NCI-H82 treated with DMSO at 0.1 percent for 48 hours (cell line): ENCODE measurements at regions not wholly inside any gene's neighbourhood (a gene's known extent, or its start where the extent isn't known, plus 50 kb on each side); places are given as distances from the start of the nearest gene placed in this dataset.
A peak's percentile ranks its signal among the peaks of the same experiment; 100 is the strongest.
"Not testable (repeated sequence)": the region's sequence is repeated elsewhere in the genome, so short reads cannot be mapped to it uniquely, and the experiment has no call there.

Source experiments
- DNase-seq: peaks from one replicate; lab custom pipeline; 2025; ENCODE audit not compliant: unreplicated experiment; lab: John Stamatoyannopoulos, UW

DNA sequence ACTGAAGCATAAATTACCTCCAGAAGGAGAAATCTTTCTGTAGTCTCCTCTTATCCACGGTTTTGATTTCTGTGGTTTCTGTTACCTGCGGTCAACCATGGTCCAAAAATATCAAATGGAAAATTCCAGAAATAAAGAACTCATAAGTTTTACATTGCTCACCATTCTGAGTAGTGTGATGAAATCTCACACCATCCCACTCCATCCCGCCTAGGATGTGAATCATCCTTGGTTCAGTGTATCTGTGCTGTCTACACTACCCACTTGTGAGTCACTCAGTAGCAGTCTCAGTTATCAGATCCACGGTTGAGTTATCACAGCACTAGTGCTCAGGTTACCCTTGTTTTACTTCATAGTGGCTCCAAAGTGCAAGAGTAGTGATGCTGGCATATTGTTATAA lies 371.2 kb downstream of the NFIB start:
- no peak for DNase-seq

DNA sequence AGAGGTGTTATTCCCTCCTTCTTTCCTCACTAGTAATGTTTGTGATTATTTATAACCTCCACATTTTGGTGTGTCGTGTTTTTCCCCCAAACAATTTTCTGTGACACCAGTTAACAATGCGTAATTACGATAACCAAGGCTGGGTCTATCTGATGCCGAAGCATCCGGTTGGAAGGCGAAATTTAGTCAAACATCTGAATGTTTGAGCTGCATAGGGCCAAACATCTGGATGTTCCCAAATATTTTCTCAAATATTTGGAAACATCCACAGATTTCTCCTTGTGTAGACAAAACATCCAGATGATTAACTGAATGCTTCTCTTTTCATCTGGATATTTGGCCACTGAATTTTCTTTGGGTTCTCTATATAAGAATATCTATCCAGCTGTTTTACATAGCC lies 371.7 kb downstream of the NFIB start:
- DNase-seq: no peak

DNA sequence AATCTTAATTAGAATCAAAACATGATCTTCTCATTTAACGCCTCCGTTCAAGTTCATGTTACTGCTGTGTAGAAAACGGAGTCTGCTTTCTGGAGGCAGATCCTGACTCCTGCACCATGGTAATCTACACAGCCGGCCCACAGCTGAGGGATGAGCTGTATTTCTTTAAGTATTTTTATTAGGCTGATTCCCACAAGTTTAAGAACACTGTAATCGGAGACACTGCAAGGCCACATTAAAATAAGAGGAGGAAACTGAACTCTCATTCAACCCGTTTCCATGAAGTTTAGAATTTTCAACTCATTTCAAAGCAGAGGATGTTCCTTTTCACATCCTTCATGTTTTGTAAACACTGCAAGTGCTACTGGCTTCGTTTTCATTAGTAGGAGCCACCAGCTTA lies 372.2 kb downstream of the NFIB start:
- DNase-seq: no peak

DNA sequence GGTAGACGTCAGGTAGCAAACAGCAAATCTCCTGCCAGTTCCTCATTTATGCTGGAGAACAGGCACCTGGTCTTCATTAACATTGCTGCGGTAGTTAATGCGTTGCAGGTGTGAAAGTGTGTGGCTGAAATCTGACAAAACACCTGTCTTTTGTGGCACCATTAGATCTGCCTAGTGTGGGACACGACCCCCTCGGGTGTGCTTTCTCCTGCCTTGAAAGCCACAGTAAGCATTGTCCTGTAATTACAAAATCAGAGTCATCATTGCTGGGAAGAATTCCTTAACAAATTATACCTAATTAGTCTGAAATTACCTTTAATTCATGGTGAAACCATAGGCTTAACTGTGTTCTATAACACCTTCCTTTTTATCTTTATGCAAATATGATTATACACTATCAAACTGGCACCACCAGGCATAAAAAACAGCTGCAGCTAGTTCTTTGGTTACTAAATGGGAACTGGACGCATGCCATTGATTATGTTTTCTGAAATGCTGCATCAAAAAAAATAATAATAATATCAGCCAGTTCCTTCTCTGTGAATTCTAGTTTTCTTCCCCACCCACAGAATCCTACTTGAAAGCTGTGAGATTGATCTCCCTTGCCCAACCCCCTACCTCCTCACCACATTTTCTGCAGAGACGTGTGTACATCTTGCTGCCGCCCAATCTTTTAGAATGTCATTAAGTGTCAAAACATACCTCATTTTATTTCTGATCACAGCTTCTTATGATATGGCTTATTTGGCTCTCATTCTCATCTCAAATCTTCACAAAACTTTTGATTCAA lies 374.0 kb downstream of the NFIB start:
- DNase-seq: no peak

DNA sequence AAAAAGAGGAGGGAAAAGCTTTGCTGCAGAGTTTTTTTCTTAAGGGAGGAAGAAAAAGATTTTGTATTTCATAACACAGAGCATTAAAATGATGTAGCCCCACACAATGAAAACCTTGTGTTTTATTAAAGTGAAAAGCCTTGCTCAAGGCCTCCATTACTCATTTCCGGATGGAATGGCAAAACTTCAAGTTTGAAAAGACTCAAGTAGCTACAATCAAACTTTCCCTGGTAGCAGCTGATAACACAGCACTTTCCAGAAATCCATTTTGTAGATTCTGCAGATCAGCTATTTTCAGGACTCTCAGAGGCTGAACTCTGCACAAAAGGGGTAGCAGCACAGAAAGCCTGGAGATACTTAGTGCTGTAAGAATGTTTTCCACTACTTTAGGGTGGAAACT lies 374.8 kb downstream of the NFIB start:
- no peak for DNase-seq

DNA sequence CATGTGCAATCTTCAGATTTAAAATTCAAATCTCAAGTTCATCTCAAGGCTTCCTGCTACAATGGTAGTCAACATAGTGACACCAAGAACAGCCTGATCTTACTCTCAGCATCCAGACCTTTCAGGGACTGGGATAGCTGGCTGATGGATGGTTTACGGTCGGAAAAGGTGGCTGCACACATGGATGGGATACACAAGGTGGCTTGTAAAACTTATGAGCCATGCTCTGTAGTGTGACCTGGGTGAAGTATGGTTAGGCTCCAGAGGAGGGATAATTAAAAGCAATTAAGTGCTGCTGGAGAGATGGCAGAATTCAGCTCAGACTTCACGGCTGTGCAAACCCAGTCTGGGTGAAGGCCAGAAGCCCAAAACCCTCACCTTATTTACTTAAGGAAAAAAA lies 379.5 kb downstream of the NFIB start:
- no peak for DNase-seq

DNA sequence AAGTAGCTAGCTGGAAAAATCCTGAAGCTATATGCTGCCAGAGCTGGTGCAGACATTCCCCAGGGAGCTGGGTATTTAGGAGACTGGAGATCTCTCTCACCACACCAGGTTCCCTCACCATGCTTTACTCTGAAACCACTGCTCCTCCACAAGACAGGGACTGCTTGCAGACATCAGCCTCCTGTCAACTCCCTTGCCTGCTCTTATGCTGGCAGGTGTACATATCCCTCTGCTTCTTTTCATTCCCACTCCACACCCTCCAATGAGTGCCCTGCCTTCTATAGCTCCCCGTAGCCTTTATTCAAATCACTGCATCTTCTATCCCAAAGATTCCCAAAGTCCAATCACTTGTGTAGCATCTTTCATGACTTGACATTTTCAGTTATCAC lies 380.7 kb downstream of the NFIB start:
- DNase-seq: no peak

DNA sequence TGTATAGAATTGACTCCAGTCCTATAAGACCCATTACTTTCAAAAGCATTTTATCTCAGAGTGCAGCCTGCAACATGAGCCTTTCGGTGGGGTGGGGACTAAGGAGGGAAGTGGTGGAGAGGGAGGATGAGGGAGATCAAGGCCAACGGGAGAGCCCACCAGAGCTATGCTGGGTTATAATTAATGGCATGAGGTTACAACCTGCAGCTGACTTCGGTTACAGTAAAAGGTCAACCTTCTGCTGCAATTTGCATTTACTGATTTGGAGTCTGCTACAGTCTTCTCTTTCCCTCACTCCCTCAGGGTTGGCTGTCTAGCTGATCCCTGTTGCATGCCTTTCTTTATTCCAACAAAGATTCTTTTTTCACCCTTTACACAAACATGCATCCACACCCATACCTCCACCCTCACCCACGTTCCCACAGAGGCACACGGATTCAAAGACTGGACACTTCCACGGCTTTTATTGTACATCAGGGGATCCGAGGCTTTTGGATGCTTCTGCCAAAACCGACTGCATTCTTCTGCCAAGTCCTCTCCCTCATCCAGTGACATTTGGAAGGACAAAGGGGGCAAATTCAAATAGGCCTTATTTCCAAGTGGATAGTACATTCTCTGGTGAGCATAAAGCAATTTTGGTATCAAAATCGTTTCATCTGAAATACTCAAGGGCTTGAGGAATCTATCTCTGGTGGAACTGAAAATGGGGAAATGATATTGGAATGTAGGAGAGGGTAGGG lies 381.2 kb downstream of the NFIB start:
- DNase-seq: no peak

DNA sequence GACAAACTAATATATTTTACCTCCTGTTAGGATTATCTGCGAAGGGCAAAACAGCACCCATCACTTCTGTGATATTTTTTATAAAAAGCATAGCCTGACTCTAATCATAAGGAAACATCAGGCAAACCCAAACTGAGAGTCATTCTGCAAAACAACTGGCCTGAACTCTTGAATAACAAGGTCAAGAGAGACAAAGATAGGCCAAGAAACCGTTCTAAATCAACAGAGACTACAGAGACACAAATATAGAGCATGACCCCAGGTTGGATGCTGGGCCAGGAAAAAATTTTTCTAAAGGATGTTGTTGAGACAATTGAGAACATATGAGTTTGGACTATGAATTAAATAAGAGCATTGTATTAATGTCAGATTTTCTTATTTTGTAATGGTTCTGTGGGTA lies 384.9 kb downstream of the NFIB start:
- no peak for DNase-seq

DNA sequence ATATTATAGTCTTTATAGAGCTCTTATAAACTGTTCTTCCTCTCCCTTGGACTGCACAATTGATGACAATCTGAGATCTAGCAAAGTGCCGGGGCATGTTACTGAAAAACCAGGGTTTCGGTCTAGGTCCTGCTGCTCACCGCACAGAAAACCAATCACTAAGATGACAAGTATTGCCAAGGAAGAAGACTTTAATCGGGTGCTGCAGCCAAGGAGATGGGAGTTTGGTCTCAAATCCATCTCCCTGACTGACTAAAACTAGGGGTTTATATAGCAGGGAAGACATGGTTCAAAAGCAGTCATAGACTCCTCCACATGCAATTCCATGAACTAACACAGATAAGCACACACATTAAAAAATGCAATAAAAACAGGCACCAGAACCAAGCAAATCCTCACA lies 390.6 kb downstream of the NFIB start:
- no peak for DNase-seq

DNA sequence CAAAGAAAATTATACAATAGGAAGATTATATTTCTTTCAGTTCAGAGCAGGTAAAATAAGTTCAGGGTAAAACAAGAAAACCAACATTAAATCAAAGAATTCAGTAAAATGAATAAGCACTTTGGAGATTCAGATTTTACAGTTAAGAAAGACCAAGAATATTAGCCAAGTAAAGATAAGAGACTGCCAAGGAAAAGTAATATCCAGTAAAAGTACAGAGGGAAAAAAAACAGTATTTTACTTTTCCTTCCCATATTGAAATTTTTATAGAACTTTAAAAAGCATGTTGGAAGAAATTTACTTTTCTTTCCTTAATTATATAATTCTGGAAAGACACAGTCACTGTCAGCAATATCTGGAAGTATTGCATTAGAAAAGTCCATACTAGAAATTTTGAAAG lies 393.4 kb downstream of the NFIB start:
- DNase-seq: no peak

DNA sequence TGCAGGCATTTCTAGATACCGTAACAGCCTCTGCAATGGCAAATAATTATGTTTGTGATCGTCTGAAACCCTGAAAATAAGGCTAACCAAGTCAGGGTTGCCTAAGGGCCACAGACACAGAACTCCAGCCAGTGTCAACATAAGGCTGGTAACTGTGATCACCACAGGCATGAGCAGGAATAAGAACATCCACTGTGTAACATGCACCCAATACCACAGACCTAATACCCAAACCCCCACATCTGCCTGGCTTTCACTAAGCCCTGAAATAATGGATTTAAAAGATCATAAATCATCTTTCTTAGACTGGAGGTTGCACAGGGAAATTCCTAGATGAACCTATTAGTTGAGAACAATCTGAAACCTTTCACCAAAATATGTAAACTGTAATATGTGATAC lies 394.5 kb downstream of the NFIB start:
- DNase-seq: no peak

DNA sequence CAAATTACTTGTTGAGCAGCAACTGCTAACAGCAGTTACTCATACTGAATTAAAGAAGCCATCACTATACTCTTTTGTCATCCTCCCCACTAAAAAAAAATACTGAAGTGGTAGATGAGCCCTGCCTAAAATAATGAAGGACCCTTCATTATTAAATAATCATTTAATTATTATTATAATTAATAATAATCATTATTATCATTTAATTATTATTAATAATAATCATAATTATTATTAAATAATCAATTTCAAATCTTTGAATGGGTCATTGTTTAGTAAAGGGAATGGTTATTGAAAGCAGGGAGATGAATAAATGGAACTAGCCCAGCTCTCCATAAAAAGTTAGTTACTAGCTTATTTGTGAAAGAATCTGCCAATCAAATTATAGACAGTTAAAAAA lies 396.4 kb downstream of the NFIB start:
- no peak for DNase-seq

DNA sequence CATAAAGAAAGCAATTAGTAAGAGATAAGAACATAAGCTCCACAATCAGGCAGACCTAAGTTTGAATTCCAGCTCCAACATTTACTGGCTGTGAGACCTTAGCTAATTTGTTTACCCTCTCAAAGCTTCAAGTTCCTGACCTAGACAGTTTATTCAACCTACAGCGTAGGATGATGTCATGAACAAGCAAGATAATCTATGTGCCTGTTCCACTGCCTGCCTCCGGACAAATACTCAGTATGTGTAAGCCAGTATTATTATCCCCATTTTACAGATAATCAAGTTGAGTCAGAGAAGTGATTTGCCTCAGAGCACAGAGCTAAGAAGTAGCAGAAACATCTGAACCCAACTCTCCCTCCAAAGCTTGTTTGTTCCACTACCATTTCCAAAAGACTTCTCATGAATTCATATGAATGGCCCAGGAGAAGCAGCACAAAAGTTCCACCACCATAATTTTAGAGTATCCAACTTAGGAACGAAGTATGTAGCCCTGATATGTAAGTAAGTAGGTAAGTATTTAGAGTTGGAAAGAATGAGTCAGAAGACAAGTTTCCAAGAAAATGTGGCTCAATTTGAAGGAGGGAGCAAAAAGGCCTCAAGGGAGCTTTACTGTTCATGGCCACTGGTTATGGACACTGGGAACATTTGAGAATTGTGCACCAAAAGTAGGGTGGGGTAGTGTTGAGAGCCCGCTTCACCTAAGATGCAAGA lies 398.2 kb downstream of the NFIB start:
- no peak for DNase-seq

DNA sequence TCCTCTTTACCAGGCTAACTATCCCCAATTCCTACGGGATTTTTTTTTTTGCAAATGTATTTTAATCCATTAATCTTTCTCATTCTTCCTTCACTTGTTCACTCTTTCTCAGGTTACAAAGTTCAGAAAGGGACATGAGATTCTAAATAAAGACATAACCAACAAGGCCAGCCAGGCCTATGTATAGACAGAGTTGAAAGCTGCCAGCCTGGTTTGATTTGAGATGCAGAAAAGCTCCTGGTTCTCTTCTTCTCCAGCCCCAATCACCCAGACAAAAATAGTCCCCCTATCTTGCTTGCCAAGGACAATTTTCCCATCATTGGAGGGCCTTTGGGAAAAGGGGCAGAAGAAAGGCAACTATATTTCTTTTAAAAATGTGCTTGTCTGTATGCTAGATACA lies 398.8 kb downstream of the NFIB start:
- DNase-seq: no peak

DNA sequence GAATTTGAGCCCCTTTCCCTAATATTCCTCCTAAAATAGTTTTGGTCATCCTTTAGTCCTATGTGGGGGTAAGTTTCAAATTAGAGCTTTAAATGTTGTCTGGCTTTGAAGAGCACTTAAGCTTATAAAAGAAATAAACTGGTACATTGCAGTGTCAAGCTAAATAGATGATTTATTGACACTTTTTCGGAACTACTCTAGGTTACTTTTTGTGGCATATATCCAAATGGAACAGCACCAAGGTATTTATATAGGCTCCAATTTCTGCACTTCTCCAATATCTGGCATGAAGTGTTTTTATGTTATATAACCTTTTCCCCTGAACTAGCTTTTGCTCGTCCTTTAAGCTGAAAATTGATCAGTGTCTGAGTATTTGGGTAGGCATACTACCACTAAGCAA lies 402.5 kb downstream of the NFIB start:
- no peak for DNase-seq

DNA sequence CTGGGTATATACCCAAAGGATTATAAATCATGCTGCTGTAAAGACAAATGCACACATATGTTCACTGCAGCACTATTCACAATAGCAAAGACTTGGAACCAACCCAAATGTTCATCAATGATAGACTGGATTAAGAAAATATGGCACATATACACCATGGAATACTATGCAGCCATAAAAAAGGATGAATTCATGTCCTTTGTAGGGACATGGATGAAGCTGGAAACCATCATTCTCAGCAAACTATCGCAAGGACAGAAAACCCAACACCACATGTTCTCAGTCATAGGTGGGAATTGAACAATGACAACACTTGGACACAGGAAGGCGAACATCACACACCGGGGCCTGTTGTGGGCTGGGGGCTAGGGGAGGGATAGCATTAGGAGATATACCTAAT lies 406.1 kb downstream of the NFIB start:
- not testable (repeated sequence) for DNase-seq

DNA sequence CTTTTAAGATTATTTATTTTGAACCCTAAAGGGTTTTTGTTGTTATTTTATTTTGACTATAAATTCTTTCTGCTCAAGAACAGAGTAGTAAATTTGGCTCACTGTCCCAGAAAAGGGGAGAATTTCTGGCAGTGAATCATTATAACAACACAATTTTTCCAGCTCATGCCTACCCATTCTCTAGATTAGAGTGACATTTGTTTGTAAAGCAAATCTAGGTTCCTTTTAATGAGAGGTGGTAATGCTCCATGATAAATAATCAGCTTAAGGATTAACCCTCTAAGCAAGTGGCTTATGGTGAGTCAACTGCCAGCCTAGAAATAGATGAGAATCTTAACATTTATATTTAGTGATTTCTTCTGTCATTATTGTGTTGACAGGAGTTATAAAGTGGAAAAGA lies 409.2 kb downstream of the NFIB start:
- DNase-seq: peak; percentile 83

DNA sequence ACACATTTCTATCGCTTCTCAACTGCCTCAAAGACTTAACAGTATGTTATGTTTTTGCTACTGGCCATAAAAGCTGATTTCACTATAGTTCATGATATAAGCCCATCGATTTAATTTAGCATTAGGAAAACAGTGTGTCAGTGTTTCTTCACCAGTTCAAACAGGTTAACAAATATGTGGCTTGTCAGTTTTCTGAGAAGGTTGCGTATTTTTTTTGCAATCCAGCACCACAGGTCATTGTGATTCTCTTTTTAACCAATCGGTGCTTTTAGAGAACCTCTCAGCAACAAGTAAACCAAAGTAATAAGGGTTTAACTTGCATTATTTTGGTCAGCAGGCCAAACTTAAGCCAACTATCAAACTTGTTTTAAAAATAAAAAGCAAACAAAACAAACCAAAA lies 409.6 kb downstream of the NFIB start:
- DNase-seq: no peak

DNA sequence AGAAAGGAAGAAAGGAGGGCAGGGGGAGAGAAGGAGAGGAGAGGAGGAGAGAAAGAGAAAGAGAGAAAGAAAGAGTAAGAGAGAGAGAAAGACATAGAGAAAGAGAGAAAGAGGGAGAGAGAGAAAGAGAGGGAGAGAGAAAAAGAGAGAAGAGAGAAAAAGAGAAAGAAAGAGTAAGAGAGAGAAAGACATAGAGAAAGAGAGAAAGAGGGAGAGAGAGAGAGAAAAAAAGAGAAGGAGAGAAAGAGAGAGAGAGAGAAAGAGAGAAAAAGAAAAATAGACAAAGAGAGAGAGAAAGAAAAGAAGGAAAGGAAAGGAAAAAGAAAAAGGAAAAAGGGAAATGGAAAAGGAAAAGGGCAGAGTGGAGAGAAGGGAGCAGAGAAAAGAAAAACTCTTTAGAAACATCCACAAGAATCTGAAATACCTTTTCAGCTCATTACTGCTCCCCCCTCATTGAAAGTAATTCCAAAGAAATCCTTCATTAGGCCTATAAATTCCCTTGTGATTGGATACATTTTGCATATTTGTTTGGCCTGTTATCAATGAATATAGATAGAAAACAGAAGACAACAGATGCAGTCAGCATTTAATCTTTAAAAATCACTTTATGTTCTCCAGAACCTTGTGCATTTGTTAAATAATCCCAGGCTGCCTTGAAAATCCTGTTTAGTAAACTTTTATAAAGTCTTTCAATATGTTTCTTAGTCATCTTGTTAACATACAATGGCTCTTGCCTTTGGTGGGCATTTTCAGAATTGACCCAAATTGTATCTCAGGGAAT lies 411.5 kb downstream of the NFIB start:
- DNase-seq: no peak

DNA sequence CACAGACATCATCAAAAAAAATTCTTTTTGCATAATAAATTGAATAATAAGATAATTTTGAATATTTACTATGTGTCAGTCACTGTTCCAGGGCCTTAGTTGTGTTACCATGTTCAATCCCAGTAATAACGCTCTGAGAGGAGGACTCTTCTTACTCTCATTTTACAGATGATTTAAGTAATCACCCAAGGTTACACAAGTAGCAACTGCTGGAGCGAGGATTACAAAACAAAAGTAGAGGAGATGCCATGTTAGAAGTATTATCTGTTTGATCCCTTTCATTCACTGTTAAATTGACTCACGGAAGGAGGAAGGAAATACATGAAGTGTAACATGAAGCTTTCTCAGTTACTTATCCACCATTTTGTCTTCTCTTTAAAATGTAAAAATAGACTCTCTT lies 412.8 kb downstream of the NFIB start:
- DNase-seq: no peak
